GM23338 (cell line): ENCODE measurements at regions not wholly inside any gene's neighbourhood (a gene's known extent, or its start where the extent isn't known, plus 50 kb on each side); places are given as distances from the start of the nearest gene placed in this dataset.

Experiments used
- ATAC-seq: fragments of 200-7000 bp; cut with Tn5 transposase; 3 replicates; pipeline ENCODE4 v1.9.1; 2020
- DNase-seq: peaks from one replicate; pipeline ENCODE4 v3.0.0-alpha.2; 2015; ENCODE audit warnings: low spot score
- H2AFZ ChIP-seq: fragments of 200-600 bp; sonication (generic); 2 replicates; pipeline ENCODE4 v1.8.0; 2016; ENCODE audit warnings: antibody characterized with exemption, mild to moderate bottlenecking, moderate library complexity
- H3F3A ChIP-seq: fragments of 200-600 bp; sonication (generic); replicated peaks from 2 replicates; pipeline ENCODE4 v1.8.0; 2017; ENCODE audit warnings: antibody characterized with exemption, mixed run types, low read depth
- H3K27ac ChIP-seq: fragments of 200-600 bp; sonication (generic); 2 replicates; pipeline ENCODE4 v1.6.1; 2016; ENCODE audit warnings: low read depth
- H3K27me3 ChIP-seq: fragments of 200-600 bp; sonication (generic); 2 replicates; pipeline ENCODE4 v1.8.0; 2016; ENCODE audit warnings: mild to moderate bottlenecking, mixed run types, moderate library complexity; ENCODE audit not compliant: insufficient read depth
- H3K36me3 ChIP-seq: fragments of 200-600 bp; sonication (generic); 2 replicates; pipeline ENCODE4 v1.8.0; 2016; ENCODE audit warnings: mild to moderate bottlenecking; ENCODE audit not compliant: insufficient read depth
- H3K4me1 ChIP-seq: fragments of 200-600 bp; sonication (generic); 2 replicates; pipeline ENCODE4 v1.8.0; 2016; ENCODE audit warnings: mild to moderate bottlenecking, moderate library complexity; ENCODE audit not compliant: insufficient read depth
- H3K4me2 ChIP-seq: fragments of 200-600 bp; sonication (generic); 2 replicates; pipeline ENCODE4 v1.7.1; 2017; ENCODE audit warnings: mixed run types
- H3K4me3 ChIP-seq: fragments of 200-600 bp; sonication (generic); 2 replicates; pipeline ENCODE4 v1.6.1; 2016; ENCODE audit warnings: mixed run types
- H3K79me2 ChIP-seq: fragments of 200-600 bp; sonication (generic); replicated peaks from 2 replicates; pipeline ENCODE4 v1.8.0; 2017; ENCODE audit warnings: mild to moderate bottlenecking; ENCODE audit not compliant: insufficient read depth
- H3K9me2 ChIP-seq: fragments of 200-600 bp; sonication (generic); 2 replicates; pipeline ENCODE4 v1.8.0; 2017; ENCODE audit not compliant: insufficient read depth
- H4K20me1 ChIP-seq: fragments of 200-600 bp; sonication (generic); replicated peaks from 2 replicates; pipeline ENCODE4 v1.8.0; 2017; ENCODE audit warnings: mild to moderate bottlenecking; ENCODE audit not compliant: insufficient read depth
- H3K27ac Mint-ChIP-seq: 2 replicates; pipeline ENCODE4 v1.8.0; 2020; ENCODE audit warnings: inconsistent platforms, mild to moderate bottlenecking, moderate library complexity, mixed read lengths
- H3K27me3 Mint-ChIP-seq: 3 replicates; pipeline ENCODE4 v1.8.0; 2022; ENCODE audit warnings: low read depth, mild to moderate bottlenecking, moderate library complexity, mixed read lengths, inconsistent platforms; ENCODE audit not compliant: insufficient read depth, poor library complexity
- H3K36me3 Mint-ChIP-seq: 3 replicates; pipeline ENCODE4 v1.8.0; 2021; ENCODE audit warnings: low read depth, mild to moderate bottlenecking, inconsistent platforms, moderate library complexity, mixed read lengths
- H3K4me1 Mint-ChIP-seq: 3 replicates; pipeline ENCODE4 v1.8.0; 2020; ENCODE audit warnings: mild to moderate bottlenecking, inconsistent platforms, mixed read lengths
- H3K4me3 Mint-ChIP-seq: 3 replicates; pipeline ENCODE4 v1.8.0; 2021; ENCODE audit warnings: moderate library complexity, mild to moderate bottlenecking, inconsistent platforms, mixed read lengths
- H3K9me3 Mint-ChIP-seq: 3 replicates; pipeline ENCODE4 v1.8.0; 2020; ENCODE audit warnings: moderate library complexity, mild to moderate bottlenecking, inconsistent platforms, mixed read lengths
- CTCF ChIP-seq, 2 experiments: fragments of 200-600 bp in 1 of 2; sonication (generic) in 1 of 2; conservative IDR thresholded peaks; 2 replicates each; pipeline versions ENCODE4 v1.5.1 to v1.6.1; 2016 to 2017; ENCODE audit warnings: antibody characterized with exemption in 2 of 2, low read depth in 2 of 2, mild to moderate bottlenecking in 2 of 2, moderate library complexity in 1 of 2
- POLR2AphosphoS5 ChIP-seq: IDR thresholded peaks from 2 replicates; pipeline ENCODE4 v1.6.1; 2016; ENCODE audit warnings: antibody characterized with exemption, low read depth
- REST ChIP-seq: IDR thresholded peaks from one replicate; pipeline ENCODE4 v1.6.1; 2018; ENCODE audit warnings: antibody characterized with exemption; ENCODE audit not compliant: unreplicated experiment
- STAT1 ChIP-seq: IDR thresholded peaks from one replicate; pipeline ENCODE4 v1.6.1; 2016; ENCODE audit warnings: antibody characterized with exemption; ENCODE audit not compliant: unreplicated experiment
- ZNF331 ChIP-seq: fragments of 250-450 bp; sonication (Bioruptor Pico); IDR thresholded peaks from 2 replicates; pipeline ENCODE4 v1.5.0; 2020; ENCODE audit warnings: low read depth, mild to moderate bottlenecking, moderate library complexity
- ZNF462 ChIP-seq: fragments of 250-450 bp; sonication (Bioruptor Pico); IDR thresholded peaks from 2 replicates; pipeline ENCODE4 v1.5.0; 2020; ENCODE audit warnings: mild to moderate bottlenecking, moderate library complexity
- TF ChIP-seq, protein P1 (sequence below): IDR thresholded peaks from 2 replicates; pipeline ENCODE4 v1.6.1; 2016; ENCODE audit warnings: antibody characterized with exemption

DNA sequence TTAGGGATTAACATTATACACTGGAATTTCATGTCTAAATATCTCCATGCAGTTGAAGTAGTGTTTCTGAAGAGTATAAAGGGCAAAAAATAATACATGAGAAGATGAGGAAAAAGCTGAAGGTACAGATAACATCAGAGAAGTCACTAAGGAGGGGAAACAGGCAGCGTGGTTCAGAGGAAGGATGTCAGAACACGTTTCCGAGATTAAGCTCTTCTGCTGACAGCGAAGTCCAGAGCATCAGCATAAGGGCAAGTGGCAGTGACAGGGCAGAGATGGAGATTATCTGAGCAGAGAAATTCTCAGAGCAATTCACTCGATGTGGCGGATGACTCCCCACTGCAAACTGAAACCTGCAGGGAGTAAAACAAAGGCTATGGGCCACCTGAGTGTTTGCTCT, 443.2 kb upstream of the FRG1 start:
- no peak overlapping the region for H3K4me3 Mint-ChIP-seq
- H3K27ac ChIP-seq, result no peak overlapping the region
- H4K20me1 ChIP-seq, result no peaks in the 10 kb centered on the region
- ATAC-seq (no peak), DNase-seq (no peak)
- H3K4me1 ChIP-seq, result no peaks in the 10 kb centered on the region
- H3K4me3 ChIP-seq, result no peak overlapping the region
- H3K4me2 ChIP-seq, result no peak overlapping the region
- H3K27ac Mint-ChIP-seq, result no peak overlapping the region
- H3K4me1 Mint-ChIP-seq, result no peaks in the 10 kb centered on the region
- no peaks in the 10 kb centered on the region for H3K9me2 ChIP-seq
- TF ChIP-seq STAT1, result no peak
- no peak for TF ChIP-seq ZNF331 (CRISPR knock-in tag)
- no peak for TF ChIP-seq CTCF (conservative IDR thresholded peaks at IDR 0.05; ENCODE audit: low read depth in 2 of 2)
- TF ChIP-seq ZNF462 (CRISPR knock-in tag), result no peak
- TF ChIP-seq REST, result no peak
- TF ChIP-seq POLR2AphosphoS5, result no peak
- TF ChIP-seq, protein P1, sequence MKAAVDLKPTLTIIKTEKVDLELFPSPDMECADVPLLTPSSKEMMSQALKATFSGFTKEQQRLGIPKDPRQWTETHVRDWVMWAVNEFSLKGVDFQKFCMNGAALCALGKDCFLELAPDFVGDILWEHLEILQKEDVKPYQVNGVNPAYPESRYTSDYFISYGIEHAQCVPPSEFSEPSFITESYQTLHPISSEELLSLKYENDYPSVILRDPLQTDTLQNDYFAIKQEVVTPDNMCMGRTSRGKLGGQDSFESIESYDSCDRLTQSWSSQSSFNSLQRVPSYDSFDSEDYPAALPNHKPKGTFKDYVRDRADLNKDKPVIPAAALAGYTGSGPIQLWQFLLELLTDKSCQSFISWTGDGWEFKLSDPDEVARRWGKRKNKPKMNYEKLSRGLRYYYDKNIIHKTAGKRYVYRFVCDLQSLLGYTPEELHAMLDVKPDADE, result no peak
- no peaks in the 10 kb centered on the region; the same call in 1 of the 2 replicates for H3K36me3 ChIP-seq
- H3K36me3 Mint-ChIP-seq, result peaks cover 4% of the 10 kb centered on the region
- H3F3A ChIP-seq, result no peaks in the 10 kb centered on the region
- H3K27me3 ChIP-seq, result no peaks in the 10 kb centered on the region
- no peaks in the 10 kb centered on the region for H3K79me2 ChIP-seq
- peaks cover 55% of the 10 kb centered on the region for H3K9me3 Mint-ChIP-seq
- H3K27me3 Mint-ChIP-seq, result peaks cover 3% of the 10 kb centered on the region
- H2AFZ ChIP-seq, result peak overlapping the region; percentile 63
